HG03066 (cell line): ENCODE measurements at regions not wholly inside any gene's neighbourhood (a gene's known extent, or its start where the extent isn't known, plus 50 kb on each side); places are given as distances from the start of the nearest gene placed in this dataset.

ENCODE experiments used
- ATAC-seq: cut with Tn5 transposase; IDR thresholded peaks from one replicate; pipeline ENCODE4 v1.9.1; 2021; ENCODE audit warnings: low read depth; ENCODE audit not compliant: unreplicated experiment

DNA sequence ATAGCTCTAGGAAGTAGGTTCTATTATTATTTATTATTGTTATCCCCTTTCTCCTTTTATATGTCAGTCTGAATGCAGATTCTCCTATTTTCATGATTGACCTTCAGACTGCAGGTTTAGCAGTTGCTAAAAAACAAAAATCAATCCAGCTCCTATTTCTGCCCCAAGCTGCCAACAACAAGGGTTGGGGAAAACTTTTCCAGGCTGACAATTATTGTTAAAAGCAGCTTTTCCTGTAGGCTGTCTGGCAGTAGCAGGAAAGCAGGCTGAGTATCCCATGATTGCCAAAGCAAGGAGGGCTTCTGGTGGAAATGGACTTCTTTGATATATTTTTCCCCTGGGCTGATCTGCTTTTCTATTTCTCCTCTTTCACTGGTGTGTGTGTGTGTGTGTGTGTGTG lies 78.0 kb upstream of the CTLA4 start:
- no peak for ATAC-seq

DNA sequence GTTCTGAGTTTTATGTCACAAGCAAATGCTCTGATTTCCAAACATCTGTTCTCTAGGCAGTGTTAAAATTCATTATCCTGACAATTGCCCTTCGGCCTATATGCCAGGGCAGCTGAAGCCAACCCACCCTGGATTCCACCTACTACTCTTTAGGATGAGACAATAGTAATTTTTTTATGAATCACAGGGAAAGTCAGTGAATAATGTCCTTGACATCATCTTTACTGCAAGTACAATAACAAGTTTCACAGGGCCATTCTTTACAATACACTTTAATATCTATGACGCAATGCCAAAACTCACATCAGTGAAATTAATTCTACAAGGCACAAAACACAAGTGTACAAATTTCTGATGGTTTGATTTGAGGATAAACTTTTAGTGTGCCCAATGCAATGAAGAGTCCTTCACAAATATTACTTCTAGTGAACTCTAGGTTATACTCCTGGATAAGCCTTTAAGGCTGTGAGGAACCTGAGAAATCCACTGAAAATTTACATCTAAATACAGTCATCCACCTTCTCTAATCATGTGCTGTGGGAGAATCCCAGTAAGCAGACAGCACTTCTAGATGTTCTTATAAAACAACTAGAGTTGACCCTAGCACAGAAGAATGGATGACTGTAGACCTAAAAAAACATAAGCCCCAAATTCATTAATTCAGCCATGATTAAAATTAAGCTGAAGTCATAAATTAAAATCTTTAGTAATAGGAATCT lies 77.3 kb upstream of the CTLA4 start:
- no peak for ATAC-seq

DNA sequence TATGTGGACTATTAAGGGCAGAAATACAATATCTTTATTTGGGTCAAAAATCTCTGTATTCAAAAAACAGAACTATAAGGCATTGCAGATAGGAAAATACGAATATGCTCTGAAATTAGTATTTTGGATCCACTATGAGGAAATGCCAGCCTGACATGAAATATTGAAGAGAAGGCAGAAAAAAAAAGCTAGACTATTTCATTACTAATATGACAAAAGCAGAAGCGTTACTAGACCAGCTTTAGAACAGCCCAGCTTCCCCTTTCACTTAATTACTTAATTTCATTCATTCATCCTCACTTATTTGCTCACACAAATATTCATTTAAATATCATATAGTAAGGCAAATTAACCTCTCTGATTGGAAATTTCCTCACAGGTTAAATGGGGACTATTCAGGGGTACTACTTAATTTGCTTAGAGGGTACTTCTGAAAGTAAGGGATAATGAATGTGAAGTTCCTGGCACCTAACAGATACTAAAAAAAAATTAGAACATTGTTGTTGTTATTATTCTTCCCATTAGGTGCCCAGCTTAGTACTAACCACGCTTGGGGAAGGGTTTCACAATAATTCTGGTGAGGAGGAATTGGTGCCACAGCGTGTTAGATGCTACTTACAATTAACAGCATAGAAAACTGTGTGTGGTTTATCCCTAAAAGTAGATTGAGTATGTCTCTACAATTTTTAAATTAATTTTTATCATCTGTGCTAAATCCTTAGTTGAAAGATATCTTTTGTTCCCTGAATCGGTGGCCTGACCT lies 71.1 kb upstream of the CTLA4 start:
- no peak for ATAC-seq

DNA sequence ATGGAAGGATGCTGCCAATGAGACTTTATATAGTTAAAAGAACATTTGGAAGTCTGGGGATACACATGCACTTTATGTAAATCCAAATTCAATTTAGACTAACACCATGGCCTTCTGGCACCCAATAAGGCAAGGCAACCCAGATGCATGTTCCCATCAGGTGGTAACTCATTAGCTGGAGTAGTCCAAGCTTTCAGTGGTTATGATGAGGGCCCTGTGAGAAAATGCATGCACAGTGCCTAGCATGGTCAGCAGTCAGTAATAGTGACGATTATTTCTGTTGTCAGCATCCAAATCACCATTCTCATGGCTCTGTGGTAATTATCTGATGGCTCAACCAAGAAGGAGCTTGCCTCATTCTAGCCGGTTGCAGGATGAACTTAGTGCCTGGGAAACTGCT lies 70.3 kb upstream of the CTLA4 start:
- ATAC-seq = no peak

DNA sequence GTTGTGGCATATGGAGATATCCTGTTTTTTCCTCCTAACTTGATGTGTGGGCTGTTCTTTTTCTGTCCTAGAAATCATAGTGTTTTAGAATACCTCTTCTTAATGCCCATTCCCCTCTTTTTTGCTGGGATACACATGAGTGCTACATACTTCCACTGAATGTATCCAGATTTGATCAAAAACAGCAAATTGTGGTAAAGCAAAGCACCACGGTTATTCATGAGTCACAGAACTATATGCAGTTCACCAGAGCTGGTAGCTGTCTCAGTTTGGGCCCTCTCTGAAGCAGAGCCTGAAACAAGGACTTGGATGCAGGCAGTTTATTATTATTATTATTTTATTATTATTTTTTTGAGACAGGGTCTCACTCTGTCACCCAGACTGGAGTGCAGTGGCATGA lies 69.9 kb upstream of the CTLA4 start:
- ATAC-seq = no peak

DNA sequence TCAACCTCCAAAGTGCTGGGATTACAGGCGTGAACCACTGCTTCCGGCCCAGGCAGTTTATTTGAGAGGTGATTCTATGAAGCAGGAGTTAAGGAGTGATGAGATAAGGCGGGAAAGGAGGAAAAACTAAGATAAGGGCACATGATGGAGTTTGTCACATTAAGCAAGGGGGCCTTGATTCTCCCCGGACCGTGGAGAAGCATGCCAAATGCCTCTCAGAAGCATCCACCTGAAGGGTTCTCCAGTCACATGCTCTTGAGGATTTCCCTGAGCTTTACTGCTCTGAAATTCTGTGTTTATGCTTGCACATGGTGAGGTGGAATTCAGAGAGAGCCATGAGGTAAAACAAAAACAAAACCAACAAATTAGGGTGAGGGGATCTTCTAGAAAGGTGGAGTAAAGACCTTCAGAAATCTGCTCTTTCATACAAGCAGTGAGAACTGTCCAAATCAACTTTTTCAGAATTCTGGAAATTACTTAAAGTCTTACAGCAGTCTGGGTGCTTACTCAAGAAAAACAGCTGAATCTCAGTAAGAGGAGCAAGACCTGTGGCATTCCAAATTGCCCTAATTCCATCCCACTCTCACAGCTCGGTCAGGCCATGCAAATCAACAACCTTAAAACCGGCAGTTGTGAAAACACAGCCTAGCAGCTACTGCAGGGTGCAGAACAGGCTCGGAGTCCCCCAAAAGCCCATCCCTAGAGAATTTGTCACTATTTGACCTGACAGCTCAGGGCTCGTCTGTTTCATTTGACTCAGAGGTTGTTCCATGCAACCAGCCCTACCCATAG lies 69.1 kb upstream of the CTLA4 start:
- ATAC-seq = no peak

DNA sequence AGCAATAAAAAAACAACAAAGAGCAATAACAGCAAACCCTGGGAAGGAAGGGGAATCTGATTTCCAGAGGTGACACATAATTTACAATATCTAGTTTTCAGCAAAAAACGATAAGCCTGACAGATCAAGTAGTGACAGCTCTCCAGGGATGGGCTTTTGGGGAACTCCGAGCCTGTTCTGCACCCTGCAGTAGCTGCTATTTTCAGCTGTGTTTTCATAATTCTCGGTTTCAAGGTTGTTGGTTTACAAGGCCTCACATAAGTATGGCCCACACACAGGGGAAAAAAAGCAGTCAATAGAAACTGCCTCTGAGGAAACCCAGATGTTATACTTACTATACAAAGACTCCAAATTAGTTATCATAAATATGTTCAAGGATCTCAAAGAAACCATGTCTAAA lies 67.7 kb upstream of the CTLA4 start:
- ATAC-seq = peak; percentile 97

DNA sequence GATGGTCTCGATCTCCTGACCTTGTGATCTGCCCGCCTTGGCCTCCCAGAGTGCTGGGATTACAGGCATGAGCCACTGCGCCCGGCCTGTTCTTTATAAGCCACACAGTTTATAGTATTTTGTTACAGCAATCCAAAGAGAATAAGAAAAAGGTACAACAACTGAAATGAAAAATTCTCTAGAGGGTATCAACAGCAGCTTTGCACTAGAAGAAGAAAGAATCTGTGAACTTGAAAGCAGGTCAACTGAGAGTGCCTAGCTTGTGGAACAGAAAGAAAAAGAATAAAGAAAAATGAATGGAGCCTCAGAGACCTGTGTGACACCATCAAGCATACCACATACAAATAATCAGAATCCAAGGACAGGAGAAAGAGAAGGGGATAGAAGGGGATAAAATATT lies 66.8 kb upstream of the CTLA4 start:
- ATAC-seq = no peak

DNA sequence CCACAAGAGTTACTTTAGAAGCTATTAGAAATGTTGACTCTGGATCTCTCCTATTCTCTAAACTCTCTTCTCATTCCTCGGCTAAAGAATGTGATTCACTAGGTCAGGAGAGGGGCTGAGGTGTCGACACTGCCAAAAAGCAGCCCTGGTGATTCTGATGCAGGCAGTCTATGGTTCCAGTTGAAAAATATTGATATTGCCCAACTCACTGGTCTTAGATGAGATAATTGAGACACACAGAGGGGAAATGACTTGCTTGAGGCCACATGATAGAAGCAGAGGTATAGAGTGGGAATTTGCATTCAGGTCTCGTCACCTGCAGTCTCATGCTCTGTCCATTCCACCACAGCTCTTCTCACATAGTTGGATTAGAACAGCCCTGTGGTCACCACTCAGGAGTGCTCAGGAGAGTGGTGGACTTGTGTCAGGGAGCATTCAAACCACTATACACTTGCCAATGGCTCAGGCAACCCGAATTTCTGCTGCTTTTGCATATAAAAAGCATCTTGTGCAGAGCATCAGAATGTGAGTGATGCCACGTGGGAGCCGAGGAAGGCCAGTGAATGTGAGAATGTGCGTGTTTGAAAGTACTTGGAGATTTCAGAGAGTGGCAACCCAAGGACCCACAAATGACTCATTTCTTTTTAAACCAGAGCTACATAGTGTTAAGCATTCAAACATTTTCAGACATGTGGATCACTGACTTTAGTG lies 65.1 kb upstream of the CTLA4 start:
- ATAC-seq = no peak

DNA sequence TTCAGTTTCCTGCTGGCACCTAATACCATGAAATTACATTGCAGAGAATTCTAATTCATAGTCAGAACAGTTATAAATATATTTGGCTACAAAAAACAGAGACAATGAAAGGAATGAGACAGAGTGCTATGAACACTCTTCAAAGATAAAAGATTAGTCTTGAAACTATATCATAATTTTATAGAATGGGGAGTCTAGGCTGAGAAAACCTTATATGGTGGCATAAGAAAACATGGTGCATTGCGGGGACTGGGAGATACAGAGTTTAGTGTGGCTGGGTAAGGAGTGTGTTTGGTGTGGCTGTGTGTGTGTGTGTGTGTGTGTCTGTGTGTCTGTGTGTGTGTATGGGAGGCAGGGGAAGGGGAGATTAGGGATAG lies 64.5 kb upstream of the CTLA4 start:
- no peak for ATAC-seq

DNA sequence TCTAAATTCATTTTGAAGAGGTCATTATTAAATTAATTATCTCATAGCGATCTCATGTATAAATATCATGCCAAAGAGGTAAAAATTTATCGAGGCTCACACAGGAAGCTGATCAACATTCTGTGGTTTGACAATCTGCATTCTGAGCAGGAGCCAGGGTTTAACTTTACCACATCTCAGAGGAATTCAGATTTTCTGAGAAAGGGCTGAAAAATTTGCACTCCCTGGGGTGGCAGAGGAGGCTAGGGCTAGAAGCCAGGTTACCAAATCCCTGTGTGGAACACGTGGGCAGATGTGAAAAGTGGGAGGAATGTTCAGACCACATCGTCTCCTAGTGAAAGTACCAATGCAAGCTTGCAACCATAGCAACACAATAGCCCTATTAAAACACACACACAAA lies 63.5 kb upstream of the CTLA4 start:
- ATAC-seq = no peak

DNA sequence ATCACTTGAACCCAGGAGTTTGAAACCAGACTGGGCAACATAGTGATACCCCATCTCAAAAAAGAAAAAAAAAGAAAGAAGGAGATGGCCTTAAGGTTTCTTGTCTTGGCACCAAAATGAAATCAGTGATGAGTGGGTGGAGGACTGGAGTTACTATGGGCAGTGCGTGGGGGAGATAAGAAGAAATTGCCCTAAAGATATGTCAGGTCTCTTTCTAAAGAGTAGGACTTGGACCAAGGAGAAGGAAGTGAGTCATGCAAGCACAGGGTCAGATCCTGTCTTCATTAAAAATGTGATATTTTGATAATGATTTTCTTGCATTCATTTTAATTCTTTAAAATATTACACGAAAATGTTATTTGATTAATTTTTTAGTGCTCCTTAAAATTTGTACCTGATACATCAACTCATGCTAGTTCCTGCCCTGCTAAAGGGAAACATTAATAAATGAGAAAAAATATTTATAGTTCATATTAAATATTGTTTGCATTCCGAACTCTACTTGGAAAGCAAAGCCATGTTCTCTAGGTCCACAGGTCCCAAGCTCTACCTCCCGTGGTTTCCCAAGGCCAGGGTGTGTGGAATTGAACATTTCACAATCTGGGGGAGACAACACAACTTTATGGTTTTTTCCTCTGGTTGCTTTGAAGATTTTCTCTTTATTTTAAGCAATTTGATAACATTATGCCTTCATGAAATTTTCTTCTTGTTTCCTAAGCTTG lies 62.6 kb upstream of the CTLA4 start:
- ATAC-seq = no peak

DNA sequence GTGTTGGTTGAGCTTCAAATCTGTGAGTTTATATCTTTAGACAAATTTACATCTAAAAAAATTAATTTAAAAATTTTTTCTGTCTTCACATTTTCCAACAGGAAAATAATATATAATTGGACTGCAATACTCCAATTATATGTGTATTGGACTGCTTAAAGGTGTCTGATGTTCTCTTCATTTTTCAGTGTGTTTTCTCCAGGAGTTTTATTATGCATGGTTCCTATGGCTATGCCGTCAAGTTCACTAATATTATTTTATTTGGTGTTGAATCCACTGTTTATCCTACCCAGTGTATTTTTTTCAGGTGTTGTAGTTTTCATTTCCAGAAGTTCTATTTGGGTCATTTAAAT lies 62.1 kb upstream of the CTLA4 start:
- ATAC-seq = no peak

DNA sequence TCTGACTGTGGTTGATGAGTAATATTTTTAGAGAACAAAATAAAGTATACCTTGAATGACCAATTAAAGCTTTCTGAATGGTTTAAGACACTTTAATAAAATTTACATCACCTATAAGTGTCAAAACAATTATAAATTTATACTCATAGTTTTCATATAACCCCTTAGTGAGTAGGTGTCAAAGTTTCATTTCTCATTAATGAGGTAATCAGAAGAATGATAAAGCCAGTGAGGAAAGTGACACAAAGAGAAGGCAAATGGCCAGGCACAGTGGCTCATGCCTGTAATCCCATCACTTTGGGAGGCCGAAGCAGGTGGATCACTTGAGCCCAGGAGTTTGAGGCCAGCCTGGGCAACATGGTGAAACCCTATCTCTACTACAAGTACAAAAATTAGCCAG lies 60.8 kb upstream of the CTLA4 start:
- ATAC-seq = no peak

DNA sequence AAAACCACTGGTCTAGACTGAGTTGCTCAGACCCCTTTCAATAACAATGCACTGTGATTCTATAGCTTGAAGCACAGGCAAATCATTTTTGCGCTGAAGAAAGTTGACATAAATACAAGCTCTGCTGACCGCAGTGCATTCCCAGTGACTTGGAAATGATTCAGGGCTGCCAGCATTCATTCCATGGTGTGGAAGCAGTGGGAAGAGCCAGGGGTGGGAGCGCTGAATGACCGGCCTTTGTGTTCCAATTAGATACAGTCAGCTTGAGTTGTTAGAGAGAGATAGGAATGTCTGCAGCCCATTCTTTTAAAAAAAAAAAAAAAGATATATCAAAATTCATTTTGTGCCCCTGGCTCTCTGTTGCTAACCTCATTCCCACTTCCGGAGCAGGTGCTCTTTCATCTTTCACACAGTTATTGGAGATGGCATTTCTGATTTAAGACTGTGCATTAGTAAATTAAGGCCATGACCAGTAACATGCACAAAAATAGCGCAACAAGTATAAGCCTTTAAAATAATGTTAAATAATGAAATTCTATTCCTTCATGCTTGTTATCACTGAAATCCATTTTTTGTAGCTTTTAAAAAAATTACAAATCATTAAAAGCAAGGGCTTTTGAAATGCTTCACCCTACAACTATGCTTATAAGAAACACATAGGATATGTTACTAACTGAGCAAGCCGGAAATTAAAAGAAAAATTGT lies 59.4 kb upstream of the CTLA4 start:
- no peak for ATAC-seq

DNA sequence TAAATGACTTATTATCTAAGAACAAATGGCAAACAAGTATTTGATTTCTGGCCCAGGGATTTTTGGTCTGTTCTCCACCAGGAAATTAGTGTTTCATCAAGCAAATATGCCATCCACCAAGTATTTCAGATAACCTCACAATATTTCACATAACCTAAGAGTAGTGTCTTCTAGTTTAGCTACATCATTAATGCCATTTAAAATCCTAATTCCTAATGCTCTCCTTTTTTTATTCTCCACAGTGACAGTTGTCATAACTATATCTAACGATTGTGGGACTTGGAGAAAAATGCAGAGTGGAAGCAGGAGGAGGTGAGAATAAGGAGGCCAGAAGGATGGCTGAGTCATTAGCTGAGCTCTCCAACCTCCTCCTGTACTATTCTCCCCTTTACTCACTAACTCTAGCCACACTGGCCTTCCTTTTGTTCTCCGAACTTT lies 58.5 kb upstream of the CTLA4 start:
- no peak for ATAC-seq

DNA sequence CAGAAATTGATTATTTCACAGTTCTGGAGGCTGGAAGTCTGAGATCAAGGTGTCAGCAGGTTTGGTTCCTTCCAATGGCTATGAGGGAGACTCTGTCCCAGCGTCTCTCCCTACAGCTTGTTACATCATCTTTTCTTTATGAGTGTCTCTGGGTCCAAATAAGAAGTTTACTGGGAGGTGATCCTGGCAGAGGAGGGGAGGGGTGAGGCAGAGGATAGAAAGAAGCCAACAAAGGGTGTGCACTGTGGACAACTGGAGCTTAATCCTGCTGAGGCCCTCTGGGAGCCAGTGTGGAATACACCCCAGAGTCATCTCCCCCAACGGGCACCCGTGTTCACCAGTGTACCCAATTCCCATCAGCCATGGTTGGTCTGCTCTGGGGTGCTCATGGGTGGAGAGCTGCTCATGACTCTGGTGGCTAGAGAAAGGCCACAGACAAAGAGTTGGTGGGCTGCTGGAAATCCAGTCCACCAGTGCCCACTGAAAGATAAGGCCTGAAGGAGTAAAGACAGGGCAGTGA lies 57.5 kb upstream of the CTLA4 start:
- no peak for ATAC-seq

DNA sequence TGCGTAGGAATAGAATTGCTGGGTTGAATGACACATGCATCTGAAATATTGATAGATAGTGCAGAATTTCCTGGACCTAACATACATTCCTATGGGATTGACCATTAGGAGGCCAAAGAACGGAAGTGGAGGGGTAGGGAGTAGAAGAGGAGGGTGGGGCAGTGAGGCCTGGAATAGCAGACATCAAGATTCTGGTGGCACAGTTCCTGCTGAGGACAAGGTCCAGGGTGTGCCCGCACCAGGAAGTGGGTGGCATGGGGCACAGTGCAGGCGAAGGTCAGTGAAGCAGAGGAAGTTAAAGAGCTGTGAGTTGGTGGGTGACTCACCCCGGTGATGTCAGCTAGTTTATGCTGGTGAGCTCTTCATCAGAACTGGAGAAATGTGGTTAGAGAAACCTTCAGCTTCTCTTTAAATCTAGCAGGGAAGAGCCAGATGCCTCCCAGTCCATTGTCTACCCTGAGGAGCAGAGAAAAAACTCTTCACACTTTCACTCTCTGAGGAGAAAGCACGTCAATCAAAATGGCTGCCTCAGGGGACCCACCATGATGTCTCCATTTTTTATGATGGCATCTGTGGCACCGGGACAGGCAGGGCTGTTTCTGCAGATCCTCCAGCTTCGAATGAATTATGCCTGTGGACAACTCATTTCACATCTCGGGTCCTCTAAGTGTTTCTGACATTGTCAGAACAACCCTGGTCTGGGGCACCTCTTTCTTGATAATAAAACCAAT lies 55.9 kb upstream of the CTLA4 start:
- peak; percentile 46 for ATAC-seq
